Epithelial cell of proximal tubule (primary cell): ENCODE measurements at regions not wholly inside any gene's neighbourhood (a gene's known extent, or its start where the extent isn't known, plus 50 kb on each side); places are given as distances from the start of the nearest gene placed in this dataset.

Experiments
- DNase-seq: peaks from one replicate; pipeline ENCODE4 v3.0.0-alpha.2; 2011; ENCODE audit warnings: low read depth
- H3K4me3 ChIP-seq: 2 replicates; pipeline ENCODE4 v1.5.1; 2011; ENCODE audit warnings: low read depth, mild to moderate bottlenecking, low read length
- TF ChIP-seq, protein P1 (sequence below): conservative IDR thresholded peaks from 2 replicates; pipeline ENCODE4 v1.5.1; 2012; ENCODE audit warnings: low read depth, mild to moderate bottlenecking, low read length

DNA sequence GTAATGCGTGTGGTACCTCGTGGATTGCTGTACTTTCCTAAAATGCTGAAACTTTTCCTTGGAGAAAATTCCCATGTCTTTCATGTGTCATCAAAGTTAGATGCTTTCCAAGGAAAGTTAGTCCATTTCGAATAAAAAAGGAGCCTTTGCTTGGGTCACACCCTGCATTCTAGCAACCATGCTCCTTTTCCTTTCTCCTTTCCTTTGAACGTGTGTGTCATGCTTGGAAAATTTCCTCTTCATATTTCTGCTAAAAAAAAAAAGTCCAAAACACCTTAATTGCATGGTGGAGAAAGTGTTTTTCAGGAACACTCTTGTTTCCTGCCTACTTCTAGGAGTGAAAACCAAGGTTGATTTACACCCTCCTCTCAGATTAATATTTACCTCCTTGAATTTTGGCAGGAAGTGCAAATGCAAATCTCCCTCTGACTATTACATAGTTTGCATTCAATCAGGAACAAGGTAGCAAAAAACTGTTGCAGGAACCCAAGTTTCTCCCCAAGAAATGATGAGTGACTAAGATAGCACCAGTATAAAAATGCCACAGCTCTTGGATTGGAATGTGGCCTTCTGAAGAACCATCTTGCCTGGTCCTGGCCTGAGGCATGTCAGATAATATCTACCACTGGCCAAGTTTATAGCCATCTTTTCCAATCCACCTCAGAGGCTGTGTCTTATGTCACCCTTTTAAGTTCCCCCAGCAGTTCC is 590.6 kb downstream of the QKI start:
- TF ChIP-seq, protein P1, sequence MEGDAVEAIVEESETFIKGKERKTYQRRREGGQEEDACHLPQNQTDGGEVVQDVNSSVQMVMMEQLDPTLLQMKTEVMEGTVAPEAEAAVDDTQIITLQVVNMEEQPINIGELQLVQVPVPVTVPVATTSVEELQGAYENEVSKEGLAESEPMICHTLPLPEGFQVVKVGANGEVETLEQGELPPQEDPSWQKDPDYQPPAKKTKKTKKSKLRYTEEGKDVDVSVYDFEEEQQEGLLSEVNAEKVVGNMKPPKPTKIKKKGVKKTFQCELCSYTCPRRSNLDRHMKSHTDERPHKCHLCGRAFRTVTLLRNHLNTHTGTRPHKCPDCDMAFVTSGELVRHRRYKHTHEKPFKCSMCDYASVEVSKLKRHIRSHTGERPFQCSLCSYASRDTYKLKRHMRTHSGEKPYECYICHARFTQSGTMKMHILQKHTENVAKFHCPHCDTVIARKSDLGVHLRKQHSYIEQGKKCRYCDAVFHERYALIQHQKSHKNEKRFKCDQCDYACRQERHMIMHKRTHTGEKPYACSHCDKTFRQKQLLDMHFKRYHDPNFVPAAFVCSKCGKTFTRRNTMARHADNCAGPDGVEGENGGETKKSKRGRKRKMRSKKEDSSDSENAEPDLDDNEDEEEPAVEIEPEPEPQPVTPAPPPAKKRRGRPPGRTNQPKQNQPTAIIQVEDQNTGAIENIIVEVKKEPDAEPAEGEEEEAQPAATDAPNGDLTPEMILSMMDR, result no peak
- no peak overlapping the region for H3K4me3 ChIP-seq
- no peak for DNase-seq

DNA sequence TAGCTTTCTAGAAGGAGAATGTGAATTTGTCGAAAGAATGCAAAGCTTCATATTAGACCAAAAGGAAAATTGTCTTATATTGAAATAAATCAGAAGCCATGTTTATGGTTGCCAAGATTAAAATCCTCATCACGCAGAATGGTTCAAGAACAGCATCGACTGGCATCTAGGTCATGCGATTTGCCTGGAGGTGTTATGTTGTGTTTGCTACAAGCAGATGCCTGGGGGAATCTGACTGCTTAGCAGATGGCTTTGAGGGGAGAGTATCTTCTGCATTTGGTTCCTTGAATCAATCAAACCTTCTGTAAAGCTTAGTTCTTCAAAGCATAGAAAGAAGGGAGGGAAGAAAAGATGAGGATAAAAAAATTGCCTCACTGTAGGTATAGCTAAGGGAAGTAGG is 585.8 kb downstream of the QKI start:
- no peak overlapping the region for H3K4me3 ChIP-seq
- TF ChIP-seq, protein P1, result no peak
- DNase-seq, result no peak

DNA sequence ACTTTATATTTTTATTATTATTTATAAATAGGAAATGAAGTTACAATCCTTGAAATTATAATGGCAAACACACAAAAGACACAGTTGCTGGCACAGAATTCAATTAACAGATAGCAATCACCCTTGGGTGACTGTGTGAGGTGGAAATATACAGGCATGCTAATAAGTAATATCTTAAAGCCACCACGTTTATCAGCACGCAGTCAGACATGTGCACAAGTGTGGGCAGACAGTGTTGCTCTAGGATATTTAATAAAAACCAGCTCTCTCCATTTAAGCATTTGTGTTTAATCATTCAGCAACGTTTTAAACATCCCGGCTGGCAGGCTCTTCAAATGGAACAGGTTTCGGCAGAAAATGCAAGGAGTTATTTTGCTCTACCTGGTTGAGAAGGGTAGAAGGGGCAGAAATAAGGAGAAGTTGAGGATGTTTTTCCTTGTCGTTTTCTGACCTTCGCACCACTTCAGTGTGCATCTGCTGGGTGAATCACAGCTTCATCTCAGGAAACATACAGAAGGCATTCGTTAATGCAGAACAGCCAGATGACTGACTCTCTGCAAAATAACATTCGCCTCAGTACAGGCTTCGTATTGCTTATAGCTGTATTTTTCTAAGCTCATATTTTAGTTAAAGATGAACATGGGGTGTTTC is 585.1 kb downstream of the QKI start:
- TF ChIP-seq, protein P1, result no peak
- H3K4me3 ChIP-seq, result no peak overlapping the region
- no peak for DNase-seq

DNA sequence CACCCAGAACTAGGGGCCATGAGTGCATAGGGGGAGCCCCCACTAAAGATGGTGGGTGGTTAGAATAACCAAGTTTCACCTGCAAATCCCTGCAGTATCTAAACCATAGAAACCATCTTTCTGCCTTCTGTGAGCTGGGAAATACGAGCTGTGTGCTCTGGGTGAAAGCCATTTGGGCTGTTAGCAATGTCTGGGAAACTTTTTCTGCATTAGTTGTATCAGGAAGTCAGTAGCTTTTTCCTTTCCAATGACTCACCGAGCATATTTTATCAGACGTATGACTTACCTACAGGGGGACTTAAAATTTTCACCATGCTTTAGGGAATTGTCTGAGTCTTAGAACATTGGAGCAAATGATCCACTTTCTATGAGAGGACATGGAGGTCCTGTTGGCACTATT is 584.0 kb downstream of the QKI start:
- H3K4me3 ChIP-seq, result no peak overlapping the region
- TF ChIP-seq, protein P1, result no peak
- no peak for DNase-seq

DNA sequence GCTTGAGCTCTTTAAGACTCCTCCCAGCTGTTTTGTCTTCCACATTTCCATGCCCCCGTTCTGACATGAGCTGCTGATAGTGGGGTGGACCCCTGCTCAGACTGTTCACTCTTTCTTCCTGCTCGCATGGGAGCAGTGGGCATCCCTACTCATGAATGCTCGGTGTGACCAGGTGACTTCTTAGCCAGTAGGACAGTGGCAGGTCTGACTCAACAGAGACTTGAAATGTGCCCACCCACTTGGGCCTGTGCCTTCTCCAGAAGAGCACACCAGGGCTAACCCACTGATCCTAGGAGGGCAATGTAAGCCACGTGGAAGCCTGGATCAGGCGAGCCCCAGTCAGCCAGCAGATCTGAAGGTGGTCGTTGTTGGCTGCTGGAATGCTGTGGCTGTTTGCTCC is 582.0 kb downstream of the QKI start:
- no peak overlapping the region for H3K4me3 ChIP-seq
- no peak for DNase-seq
- TF ChIP-seq, protein P1, result no peak

DNA sequence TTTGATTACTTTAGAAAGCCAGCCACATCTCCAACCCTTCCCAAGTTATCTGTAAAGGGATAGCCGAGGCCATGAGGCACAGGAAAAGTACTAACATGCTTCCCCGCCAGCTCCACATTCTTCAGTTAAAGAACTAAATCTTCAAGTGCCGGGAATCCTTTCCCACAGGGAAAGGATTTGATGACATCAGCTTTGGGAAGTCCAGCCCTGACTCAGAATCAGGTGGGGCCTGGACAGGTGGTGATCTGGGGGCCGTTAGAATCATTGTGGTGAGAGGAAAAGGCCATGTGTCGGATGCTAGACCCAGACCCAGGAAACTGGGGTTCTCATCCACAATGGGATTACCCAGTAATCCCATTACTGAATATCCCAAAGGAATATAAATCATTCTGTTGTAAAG is 580.0 kb downstream of the QKI start:
- TF ChIP-seq, protein P1, result no peak
- DNase-seq, result no peak
- no peak overlapping the region for H3K4me3 ChIP-seq

DNA sequence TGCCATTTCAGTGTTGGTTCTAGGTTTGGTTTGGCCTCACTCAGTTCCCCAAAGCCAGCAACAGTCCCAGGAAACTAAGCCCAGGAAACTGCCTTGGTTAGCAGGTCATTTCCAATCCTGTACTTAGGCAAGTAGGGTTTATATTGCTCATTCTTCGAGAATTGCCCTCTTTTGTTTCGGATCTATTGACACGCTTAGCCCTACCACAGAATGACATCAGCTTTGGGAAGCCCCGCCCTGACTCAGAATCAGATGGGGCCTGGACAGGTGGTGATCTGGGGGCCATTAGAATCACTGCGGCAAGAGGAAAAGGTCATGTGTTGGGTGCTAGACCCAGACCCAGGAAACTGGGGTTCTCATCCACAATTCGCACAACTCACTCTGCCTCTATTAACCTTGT is 578.2 kb downstream of the QKI start:
- TF ChIP-seq, protein P1, result no peak
- no peak for DNase-seq

More for the DNA sequence above, 578.2 kb downstream of the QKI start:
- H3K4me3 ChIP-seq, result no peak overlapping the region
